Glutamatergic neuron (in vitro differentiated cells): ENCODE measurements at regions not wholly inside any gene's neighbourhood (a gene's known extent, or its start where the extent isn't known, plus 50 kb on each side); places are given as distances from the start of the nearest gene placed in this dataset.

Experiments
- DNase-seq: peaks from one replicate; pipeline ENCODE4 v3.0.0; 2022
- H3K27ac Mint-ChIP-seq: one replicate; pipeline ENCODE4 v1.8.0; 2020; ENCODE audit warnings: mild to moderate bottlenecking, mixed read lengths, inconsistent platforms; ENCODE audit not compliant: unreplicated experiment
- H3K27me3 Mint-ChIP-seq: one replicate; pipeline ENCODE4 v1.8.0; 2020; ENCODE audit warnings: mild to moderate bottlenecking, moderate library complexity, mixed read lengths, inconsistent platforms; ENCODE audit not compliant: unreplicated experiment
- H3K36me3 Mint-ChIP-seq: one replicate; pipeline ENCODE4 v1.8.0; 2020; ENCODE audit warnings: mild to moderate bottlenecking, mixed read lengths, inconsistent platforms; ENCODE audit not compliant: unreplicated experiment
- H3K4me1 Mint-ChIP-seq: one replicate; pipeline ENCODE4 v1.8.0; 2020; ENCODE audit warnings: mild to moderate bottlenecking, low read depth, mixed read lengths, inconsistent platforms; ENCODE audit not compliant: unreplicated experiment
- H3K4me3 Mint-ChIP-seq: one replicate; pipeline ENCODE4 v1.8.0; 2020; ENCODE audit warnings: mild to moderate bottlenecking, mixed read lengths, inconsistent platforms; ENCODE audit not compliant: unreplicated experiment
- H3K9me3 Mint-ChIP-seq: one replicate; pipeline ENCODE4 v1.8.0; 2020; ENCODE audit warnings: mild to moderate bottlenecking, moderate library complexity, mixed read lengths, inconsistent platforms; ENCODE audit not compliant: unreplicated experiment
- TF ChIP-seq, protein P1 (sequence below): fragments of 200-600 bp; sonication (generic); IDR thresholded peaks from one replicate; pipeline ENCODE4 v1.5.0; 2021; ENCODE audit not compliant: partially characterized antibody, unreplicated experiment

DNA sequence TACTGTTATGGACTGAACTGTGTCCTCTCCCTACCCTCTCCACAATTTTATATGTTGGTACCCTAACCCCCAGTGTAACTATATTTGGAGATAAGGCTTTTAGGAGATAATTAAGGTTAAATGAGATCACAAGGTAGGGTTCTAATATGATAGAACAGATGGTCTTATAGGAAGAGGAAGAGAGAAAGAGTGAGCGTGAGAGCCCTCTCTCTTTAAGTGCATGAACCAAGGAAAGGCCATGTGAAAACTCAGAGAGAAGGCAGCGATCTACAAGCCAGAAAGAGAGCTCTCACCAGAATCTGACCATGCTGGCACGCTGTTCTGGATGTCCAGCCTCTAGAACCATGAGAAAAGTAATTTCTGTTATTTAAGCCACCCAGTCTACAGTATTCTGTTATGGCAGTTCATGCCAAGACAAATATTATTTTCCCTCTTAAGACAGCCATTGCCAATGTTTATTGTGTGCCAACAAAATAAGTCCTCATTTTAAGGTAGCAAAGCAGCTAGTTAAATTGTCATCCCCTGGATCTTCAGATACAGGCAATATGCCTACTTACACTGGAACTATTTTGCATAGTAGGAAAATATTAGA, 336.2 kb downstream of the MID1IP1 start:
- no peak overlapping the region for H3K27ac Mint-ChIP-seq
- no peaks in the 10 kb centered on the region for H3K9me3 Mint-ChIP-seq
- H3K36me3 Mint-ChIP-seq, result no peaks in the 10 kb centered on the region
- H3K4me3 Mint-ChIP-seq, result no peak overlapping the region
- H3K4me1 Mint-ChIP-seq, result no peaks in the 10 kb centered on the region
- H3K27me3 Mint-ChIP-seq, result no peaks in the 10 kb centered on the region
- no peak for DNase-seq
- TF ChIP-seq, protein P1, sequence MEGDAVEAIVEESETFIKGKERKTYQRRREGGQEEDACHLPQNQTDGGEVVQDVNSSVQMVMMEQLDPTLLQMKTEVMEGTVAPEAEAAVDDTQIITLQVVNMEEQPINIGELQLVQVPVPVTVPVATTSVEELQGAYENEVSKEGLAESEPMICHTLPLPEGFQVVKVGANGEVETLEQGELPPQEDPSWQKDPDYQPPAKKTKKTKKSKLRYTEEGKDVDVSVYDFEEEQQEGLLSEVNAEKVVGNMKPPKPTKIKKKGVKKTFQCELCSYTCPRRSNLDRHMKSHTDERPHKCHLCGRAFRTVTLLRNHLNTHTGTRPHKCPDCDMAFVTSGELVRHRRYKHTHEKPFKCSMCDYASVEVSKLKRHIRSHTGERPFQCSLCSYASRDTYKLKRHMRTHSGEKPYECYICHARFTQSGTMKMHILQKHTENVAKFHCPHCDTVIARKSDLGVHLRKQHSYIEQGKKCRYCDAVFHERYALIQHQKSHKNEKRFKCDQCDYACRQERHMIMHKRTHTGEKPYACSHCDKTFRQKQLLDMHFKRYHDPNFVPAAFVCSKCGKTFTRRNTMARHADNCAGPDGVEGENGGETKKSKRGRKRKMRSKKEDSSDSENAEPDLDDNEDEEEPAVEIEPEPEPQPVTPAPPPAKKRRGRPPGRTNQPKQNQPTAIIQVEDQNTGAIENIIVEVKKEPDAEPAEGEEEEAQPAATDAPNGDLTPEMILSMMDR, result no peak

DNA sequence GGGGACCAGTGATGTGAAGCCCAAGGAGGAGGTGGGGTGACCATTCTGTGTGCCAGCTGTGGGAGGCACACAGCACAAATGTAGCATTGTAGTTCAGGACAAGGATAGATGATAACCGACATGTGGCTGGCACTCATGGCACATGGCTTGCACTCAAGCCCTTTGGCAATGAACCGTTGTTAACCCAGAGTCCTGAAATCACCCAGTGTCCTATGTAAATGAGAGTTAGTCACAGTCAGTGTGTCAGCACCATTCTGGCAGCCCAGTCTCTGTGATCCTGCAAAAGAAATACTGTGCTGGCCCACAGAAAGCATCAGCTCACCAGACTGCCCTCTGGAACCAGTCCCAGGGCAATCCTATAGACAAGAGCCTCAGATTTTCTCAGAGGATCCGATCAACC, 339.3 kb downstream of the MID1IP1 start:
- no peak for DNase-seq

DNA sequence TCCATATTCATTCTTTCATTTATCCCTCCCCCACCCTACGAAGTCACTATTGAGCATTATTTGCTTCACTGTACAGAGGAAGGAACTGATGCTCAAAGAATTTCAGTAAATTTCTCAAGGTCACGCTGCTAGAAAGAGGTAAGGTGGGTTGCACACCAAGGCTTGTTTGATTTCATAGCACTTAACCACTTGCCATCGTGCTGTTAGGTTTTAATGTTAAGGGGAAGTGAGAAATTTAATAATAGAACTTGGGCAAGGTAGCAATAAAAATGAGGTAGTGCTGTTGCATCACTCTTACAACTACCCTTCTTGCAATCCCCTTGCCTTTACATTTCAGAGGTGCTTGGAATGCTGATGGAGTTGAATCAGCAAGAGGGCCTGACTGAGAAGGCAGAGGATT, 343.1 kb downstream of the MID1IP1 start:
- Mint-ChIP-seq H3K27me3 (no peaks in the 10 kb centered on the region), H3K9me3 (no peaks in the 10 kb centered on the region), H3K27ac (no peak overlapping the region), H3K4me1 (no peaks in the 10 kb centered on the region), H3K4me3 (no peak overlapping the region), H3K36me3 (no peaks in the 10 kb centered on the region)
- TF ChIP-seq, protein P1, result no peak
- no peak for DNase-seq

More for the DNA sequence above, 339.3 kb downstream of the MID1IP1 start:
- Mint-ChIP-seq H3K4me1 (no peaks in the 10 kb centered on the region), H3K27ac (no peak overlapping the region), H3K27me3 (no peaks in the 10 kb centered on the region), H3K4me3 (no peak overlapping the region), H3K36me3 (no peaks in the 10 kb centered on the region), H3K9me3 (no peaks in the 10 kb centered on the region)
- TF ChIP-seq, protein P1, result no peak

GRCh38 chrX:39144956-39145355, 343.7 kb downstream of the MID1IP1 start:
- Mint-ChIP-seq H3K9me3 (no peaks in the 10 kb centered on the region), H3K36me3 (no peaks in the 10 kb centered on the region), H3K27me3 (no peaks in the 10 kb centered on the region), H3K4me1 (peaks cover 2% of the 10 kb centered on the region), H3K27ac (no peak overlapping the region), H3K4me3 (no peak overlapping the region)
- TF ChIP-seq, protein P1, result no peak
- DNase-seq, result no peak

DNA sequence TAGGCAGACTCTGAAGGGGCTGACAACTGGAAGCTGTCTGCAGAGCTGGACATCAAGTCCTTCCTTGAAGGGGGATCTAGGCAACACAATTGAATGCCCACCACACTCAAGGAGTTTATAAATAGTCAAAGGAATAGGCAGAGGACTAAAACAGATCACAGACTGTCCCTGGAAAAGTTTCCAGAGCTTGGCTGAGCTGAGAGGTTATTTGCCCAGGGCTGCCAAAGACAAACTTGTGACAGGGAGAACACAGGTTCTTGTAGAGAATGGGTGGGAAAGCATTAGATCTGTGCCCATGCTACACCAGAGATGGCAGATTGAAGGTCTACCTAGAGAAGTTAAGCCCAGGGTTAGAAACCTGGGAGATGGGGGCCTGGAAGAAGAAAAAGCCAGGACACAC, 344.6 kb downstream of the MID1IP1 start:
- H3K27me3 Mint-ChIP-seq, result no peaks in the 10 kb centered on the region
- H3K27ac Mint-ChIP-seq, result no peak overlapping the region
- no peak for DNase-seq
- H3K4me3 Mint-ChIP-seq, result no peak overlapping the region
- TF ChIP-seq, protein P1, result no peak
- H3K4me1 Mint-ChIP-seq, result peaks cover 6% of the 10 kb centered on the region
- H3K36me3 Mint-ChIP-seq, result no peaks in the 10 kb centered on the region
- H3K9me3 Mint-ChIP-seq, result no peaks in the 10 kb centered on the region
